Stimulated activated naive CD8-positive, alpha-beta T cell treated with anti-CD3 and anti-CD28 coated beads, Interleukin-15, Interleukin-2, amounts not matched to agents 100 U/mL and 50 U/mL, for 24 hours (primary cell): ENCODE measurements at regions not wholly inside any gene's neighbourhood (a gene's known extent, or its start where the extent isn't known, plus 50 kb on each side); places are given as distances from the start of the nearest gene placed in this dataset.

Experiments
- ATAC-seq: fragments of 150-1000 bp; cut with Tn5 transposase; one replicate; pipeline ENCODE4 v1.10.0; 2021
- DNase-seq: peaks from one replicate; pipeline ENCODE4 v3.0.0; 2021

GRCh38 chr11:109165035-109165434 lies 257.0 kb upstream of the C11orf87 start:
- DNase-seq (no peak), ATAC-seq (no peak)

DNA sequence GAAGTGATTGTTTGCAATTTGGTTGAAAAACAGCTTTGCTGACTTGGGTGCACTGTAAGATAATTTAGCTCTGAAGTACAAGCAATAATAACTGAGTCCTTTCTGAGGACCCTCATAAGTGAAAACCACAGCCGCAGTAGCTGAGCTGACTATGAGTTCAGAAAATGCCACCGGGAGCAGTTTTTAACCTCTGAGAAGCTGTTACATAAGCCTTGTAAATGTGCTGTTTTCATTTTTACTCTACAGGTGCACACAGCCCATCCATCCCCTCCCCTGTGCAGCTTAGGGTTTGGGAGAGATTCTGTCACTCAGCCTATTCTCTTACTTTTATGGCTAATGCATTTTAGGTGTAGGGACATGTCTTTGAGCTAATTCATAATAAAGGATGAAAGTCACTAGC lies 255.5 kb upstream of the C11orf87 start:
- ATAC-seq (no peak), DNase-seq (no peak)

GRCh38 chr11:109173504-109173903 lies 248.5 kb upstream of the C11orf87 start:
- DNase-seq (no peak), ATAC-seq (no peak)

DNA sequence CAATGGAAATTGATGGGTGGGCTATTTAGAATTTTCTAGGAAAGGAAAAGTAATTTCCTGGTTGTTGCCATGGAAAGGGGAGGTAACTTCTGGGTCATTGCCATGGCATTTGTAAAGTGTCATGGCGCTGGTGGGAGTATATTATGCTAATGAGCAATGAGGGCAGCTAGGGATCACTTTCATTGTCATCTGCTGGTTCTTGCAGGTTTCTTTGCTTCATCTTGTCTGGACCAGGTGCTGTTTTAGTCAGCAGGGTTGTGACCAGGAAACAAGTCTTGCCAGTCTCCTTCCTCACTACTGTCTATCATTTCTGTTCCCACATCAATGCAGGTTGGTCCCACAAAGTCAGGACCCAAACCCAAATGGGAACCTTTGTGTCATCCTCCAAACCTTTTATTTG lies 237.6 kb upstream of the C11orf87 start:
- DNase-seq (no peak), ATAC-seq (no peak)

- ATAC-seq (no peak), DNase-seq (no peak)
Observed at GRCh38 chr11:109192864-109193263, 229.1 kb upstream of the C11orf87 start.

GRCh38 chr11:109193880-109194279 lies 228.1 kb upstream of the C11orf87 start:
- DNase-seq: no peak

DNA sequence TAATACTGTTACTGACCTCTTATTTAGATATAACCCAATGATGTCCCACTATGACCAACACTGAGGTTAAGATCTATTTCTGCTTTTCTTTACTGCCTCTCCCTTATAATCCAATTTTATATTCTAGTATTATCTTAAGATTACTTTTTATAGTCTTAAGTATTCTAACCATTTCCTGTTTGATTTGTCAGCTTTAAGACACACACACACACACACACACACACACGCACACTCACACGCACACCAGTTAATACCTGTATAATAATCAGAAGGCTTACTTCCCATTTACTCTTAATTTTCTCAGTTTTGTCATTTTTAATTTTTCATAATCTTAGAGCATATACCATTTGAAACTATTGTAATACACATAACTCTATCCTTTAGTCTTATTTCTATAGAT lies 226.0 kb upstream of the C11orf87 start:
- ATAC-seq: no peak

More at GRCh38 chr11:109193880-109194279, 228.1 kb upstream of the C11orf87 start:
- no peak for ATAC-seq

GRCh38 chr11:109197656-109198055 lies 224.3 kb upstream of the C11orf87 start:
- DNase-seq (no peak), ATAC-seq (no peak)

More for the DNA sequence above, 226.0 kb upstream of the C11orf87 start:
- no peak for DNase-seq

DNA sequence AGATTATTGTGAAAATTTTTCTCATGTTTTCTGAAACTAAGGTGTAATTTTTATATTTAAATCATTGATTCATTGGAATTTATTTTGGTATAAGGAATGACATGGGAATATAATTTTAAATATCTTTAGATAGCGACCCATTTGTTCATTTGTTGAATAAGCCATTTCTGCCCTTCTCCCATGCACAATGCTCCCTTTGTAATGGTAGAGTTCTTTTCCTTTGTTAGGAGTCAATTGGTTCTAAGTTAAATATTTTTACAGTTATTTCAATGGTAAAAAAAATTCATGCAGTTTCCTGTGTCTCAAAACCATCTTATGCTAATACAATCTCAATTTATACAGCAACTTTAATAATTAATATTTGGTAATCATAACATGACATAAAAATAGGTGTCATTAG lies 218.8 kb upstream of the C11orf87 start:
- ATAC-seq: no peak
- DNase-seq: no peak

- no peak for ATAC-seq
- no peak for DNase-seq
Observed at GRCh38 chr11:109205312-109205711, 216.7 kb upstream of the C11orf87 start.

DNA sequence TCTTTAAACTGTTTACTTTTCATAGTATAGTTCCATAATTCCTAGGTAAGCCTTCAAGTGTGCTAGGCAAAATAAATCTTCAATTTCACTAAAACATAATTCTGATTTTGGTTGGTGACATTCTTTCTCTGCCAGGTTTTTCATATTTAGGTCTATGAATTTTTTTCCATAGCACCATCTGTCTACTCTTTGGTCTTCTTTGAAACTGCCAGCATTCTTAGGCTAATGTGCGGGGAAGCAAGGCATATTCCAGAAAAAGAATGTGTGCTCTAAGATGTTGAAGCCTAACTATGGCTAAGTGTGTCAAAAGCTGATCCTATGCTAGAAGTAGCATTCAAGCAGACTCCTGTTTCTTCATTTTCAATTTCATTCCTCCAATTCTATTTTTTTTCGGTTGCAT lies 213.9 kb upstream of the C11orf87 start:
- DNase-seq: no peak
- ATAC-seq: no peak

DNA sequence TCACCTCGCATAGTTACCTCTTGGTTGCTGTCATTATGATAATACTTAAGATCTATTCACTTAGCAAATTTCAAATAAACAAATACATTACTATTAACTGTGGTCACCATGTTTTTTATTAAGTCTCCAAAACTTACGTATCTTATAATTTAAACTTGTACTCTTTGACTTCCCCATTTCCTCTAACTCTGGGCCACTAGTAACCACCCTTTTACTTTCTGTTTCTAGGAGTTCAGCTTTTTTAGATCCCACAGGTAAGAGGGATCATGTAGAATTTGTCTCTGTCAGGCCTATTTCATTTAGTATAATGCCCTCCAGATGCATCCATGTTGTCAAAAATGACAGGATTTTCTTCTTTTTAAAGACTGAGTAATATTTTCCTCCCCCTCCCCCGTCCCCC lies 212.4 kb upstream of the C11orf87 start:
- DNase-seq: no peak

DNA sequence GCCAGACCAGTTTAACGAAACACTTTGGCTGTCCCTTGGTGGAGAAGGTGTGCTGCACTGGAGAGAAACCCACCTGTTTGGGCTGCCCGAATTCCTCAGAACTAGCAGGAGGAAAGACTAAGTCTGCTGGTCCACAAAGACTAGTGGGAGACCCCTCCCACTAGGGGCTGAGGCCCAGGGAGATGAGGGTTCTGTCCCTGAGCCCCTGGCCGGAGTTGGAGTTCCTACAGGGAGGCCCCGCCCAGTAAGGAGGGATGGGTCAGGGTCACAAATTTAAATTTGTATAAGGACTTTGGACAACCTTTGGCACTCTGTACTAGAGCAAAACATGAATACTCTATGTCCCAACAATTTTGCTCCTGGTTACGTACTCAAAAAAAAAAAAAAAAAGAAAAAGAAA lies 200.8 kb upstream of the C11orf87 start:
- ATAC-seq: no peak
- DNase-seq: no peak

More for the DNA sequence above, 212.4 kb upstream of the C11orf87 start:
- no peak for ATAC-seq

- DNase-seq (no peak), ATAC-seq (no peak)
Observed at GRCh38 chr11:109222761-109223160, 199.2 kb upstream of the C11orf87 start.

GRCh38 chr11:109223451-109223850 lies 198.5 kb upstream of the C11orf87 start:
- DNase-seq (no peak), ATAC-seq (no peak)

GRCh38 chr11:109229682-109230081 lies 192.3 kb upstream of the C11orf87 start:
- ATAC-seq (no peak), DNase-seq (no peak)

DNA sequence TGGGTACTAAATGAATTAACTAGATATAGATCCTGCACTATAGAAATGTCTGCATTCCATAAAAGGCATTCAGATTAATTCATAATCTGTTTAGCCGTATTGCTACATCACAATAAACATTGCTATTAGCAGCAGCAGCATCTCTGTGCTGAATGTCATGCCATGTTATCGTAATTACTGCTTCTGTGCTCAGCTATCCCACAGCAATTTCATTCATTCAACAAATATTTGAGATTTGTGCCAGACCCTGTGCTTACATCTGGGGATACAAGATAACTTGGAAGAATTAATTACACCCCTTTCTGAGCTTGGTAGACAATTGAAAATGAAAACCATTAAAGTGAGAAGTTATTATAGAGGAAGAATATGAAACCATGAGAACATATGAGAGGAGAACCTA lies 185.8 kb upstream of the C11orf87 start:
- ATAC-seq (no peak), DNase-seq (no peak)

DNA sequence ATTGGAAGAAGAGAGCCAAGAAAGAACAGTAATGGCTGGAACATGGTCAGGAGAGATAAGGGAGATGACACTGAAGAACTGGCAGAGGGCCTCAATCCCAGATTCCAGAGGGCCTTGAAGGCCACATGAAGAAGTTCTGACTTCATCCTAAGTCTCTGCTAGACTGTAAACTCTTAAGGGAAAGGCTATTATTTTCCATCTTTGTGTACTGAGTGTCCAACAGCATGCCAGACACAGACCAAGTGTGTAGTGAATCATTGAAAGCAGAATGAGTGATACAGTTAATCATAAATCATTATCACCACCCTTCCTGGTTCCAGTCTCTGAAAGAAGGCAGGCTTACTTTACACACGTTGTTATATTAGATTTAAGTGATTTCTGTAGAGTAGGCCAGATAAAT lies 185.3 kb upstream of the C11orf87 start:
- no peak for DNase-seq
- no peak for ATAC-seq

- DNase-seq: no peak
- no peak for ATAC-seq
Observed at GRCh38 chr11:109237636-109238035, 184.4 kb upstream of the C11orf87 start.

DNA sequence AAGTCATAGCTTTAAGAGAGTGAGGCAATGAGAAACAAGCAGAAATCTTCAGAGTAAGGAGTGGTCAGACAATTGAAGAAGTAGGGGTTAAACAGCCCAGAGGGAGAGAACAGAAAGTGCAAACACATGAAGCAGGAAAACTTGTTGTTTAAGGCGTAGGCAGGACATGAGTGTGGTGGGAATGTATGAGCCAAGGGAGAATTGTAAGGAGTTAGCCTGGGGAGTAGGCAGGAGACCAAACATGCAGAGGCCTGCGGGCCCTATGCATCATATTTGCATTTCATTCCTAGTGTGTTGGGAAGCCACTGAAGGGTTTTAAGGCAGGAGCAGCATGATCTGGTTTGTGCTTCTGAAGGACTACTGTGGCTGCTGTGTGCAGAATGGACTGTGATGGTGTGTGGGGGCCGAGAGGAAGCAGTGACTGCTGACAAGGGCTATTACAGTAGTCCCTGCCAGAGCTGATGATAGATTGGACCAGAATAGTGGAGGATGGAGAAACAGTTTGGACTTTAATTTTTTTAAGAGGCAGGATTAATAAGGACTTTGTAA lies 179.9 kb upstream of the C11orf87 start:
- no peak for DNase-seq
- ATAC-seq: no peak

DNA sequence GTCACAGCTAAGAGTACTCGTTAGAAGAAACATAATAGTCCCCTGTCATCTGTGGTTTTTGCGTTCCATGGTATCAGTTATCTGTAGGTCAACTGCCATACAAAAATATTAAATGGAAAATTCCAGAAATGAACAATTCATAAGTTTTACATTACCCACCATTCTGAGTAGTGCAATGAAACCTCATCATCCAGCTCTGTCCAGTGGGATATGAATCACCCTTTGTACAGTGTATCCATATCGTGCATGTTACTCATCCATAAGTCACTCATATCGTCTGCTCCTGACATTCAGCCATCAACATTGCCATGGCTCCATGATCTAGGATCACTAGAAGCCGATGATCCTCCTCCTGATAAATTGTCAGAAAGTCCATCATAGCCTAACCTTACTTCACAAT lies 174.9 kb upstream of the C11orf87 start:
- ATAC-seq: no peak
- DNase-seq: no peak

DNA sequence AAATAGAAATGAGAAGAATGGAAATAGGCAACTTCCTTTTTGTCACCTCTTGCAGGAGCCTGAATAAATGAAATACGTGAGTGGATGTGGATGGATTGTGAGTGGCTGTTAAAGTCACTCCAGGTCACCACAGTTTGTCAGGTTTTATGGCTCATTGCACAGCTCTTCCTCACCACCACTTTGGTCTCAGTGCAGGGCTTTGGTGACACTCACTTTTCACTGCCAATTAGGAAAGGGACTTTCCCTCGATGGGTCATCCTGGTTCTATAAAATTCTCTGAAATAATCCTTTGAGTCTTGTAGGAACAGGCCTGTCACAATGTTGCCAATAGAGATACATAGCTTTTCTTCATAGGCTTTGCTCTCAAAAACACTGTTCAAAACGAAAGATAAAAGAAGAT lies 172.4 kb upstream of the C11orf87 start:
- ATAC-seq: no peak
- DNase-seq: no peak

- DNase-seq: no peak
- ATAC-seq: no peak
Observed at GRCh38 chr11:109251230-109251629, 170.8 kb upstream of the C11orf87 start.

DNA sequence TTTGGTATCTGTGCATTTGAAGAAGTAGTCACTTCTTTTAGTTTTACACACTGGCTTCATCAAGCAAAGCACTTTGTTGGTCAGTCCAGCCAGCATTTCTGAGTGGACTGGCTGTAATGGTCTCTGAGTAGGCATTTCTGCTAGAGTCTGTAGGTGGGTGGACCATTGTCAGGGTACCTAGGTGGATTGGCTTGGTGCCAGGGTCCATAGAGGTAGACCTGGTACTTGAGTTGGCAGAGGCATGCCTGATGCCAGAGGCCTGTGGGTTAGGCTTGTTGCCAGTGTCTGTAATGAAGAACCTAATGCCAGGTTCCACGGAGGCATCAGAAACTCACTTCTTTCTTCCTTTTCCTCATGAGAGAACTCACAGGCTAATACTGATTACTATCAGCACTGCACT lies 157.9 kb upstream of the C11orf87 start:
- DNase-seq (no peak), ATAC-seq (no peak)
